ENCODE measurements at regions not wholly inside any gene's neighbourhood (a gene's known extent, or its start where the extent isn't known, plus 50 kb on each side); places are given as distances from the start of the nearest gene placed in this dataset.
"Not testable (repeated sequence)": the region's sequence is repeated elsewhere in the genome, so short reads cannot be mapped to it uniquely, and the experiment has no call there.

- not testable (repeated sequence) for TF ChIP-seq POLR2A, CTCF (IDR thresholded peaks at IDR 0.05)
Measured at GRCh38 chr17:27104605-27105221, 189.2 kb upstream of the WSB1 start.

All from thyroid gland (tissue), 4 donors.